Caco-2 (cell line): ENCODE measurements at regions not wholly inside any gene's neighbourhood (a gene's known extent, or its start where the extent isn't known, plus 50 kb on each side); places are given as distances from the start of the nearest gene placed in this dataset.

Experiments
- BruUV-seq: library from RNA; stranded (reverse); fragments of 400-500 nt; replicated peaks from 2 replicates; lab custom pipeline; 2021; lab: Mats Ljungman, UMichigan
- CTCF ChIA-PET: fragments of 300-600 bp; sonication (Branson Sonifier 250); formaldehyde crosslinking; loops from one replicate; lab custom pipeline; 2022; ENCODE audit warnings: antibody characterized with exemption; lab: Charles Lee
- POLR2A ChIA-PET: fragments of 300-600 bp; sonication (Branson Sonifier 250); formaldehyde crosslinking; loops from one replicate; lab custom pipeline; 2022; ENCODE audit warnings: antibody characterized with exemption; lab: Charles Lee
- DNase-seq, 2 experiments: peaks; one replicate each; pipeline versions ENCODE4 v3.0.0 to v3.0.0-alpha.2; 2020 to 2022
- H3K27me3 ChIP-seq: replicated peaks from 2 replicates; pipeline ENCODE4 v1.6.0; 2011; ENCODE audit warnings: low read length; ENCODE audit not compliant: control insufficient read depth, insufficient read depth
- H3K36me3 ChIP-seq: 2 replicates; pipeline ENCODE4 v1.5.1; 2011; ENCODE audit warnings: low read length; ENCODE audit not compliant: control insufficient read depth, insufficient read depth
- H3K4me1 ChIP-seq: fragments of 250-450 bp; sonication (Bioruptor Pico); 2 replicates; pipeline ENCODE4 v1.5.1; 2020; ENCODE audit warnings: mild to moderate bottlenecking
- H3K4me3 ChIP-seq: 2 replicates; pipeline ENCODE4 v1.5.1; 2011; ENCODE audit warnings: low read depth, mild to moderate bottlenecking, control low read depth, low read length
- H3K9me3 ChIP-seq: fragments of 250-450 bp; sonication (Bioruptor Pico); 2 replicates; pipeline ENCODE4 v1.5.1; 2020; ENCODE audit warnings: mild to moderate bottlenecking, moderate library complexity
- H3K27ac Mint-ChIP-seq: one replicate; pipeline ENCODE4 v1.8.0; 2022; ENCODE audit warnings: mixed read lengths; ENCODE audit not compliant: unreplicated experiment
- H3K27me3 Mint-ChIP-seq: one replicate; pipeline ENCODE4 v1.8.0; 2022; ENCODE audit warnings: mixed read lengths; ENCODE audit not compliant: insufficient read depth, unreplicated experiment
- H3K36me3 Mint-ChIP-seq: one replicate; pipeline ENCODE4 v1.8.0; 2022; ENCODE audit warnings: mild to moderate bottlenecking, mixed read lengths; ENCODE audit not compliant: insufficient read depth, unreplicated experiment
- H3K4me1 Mint-ChIP-seq: one replicate; pipeline ENCODE4 v1.8.0; 2022; ENCODE audit warnings: low read depth, mixed read lengths; ENCODE audit not compliant: unreplicated experiment
- H3K4me3 Mint-ChIP-seq: one replicate; pipeline ENCODE4 v1.8.0; 2022; ENCODE audit warnings: mild to moderate bottlenecking, moderate library complexity, mixed read lengths; ENCODE audit not compliant: unreplicated experiment
- H3K9me3 Mint-ChIP-seq: one replicate; pipeline ENCODE4 v1.8.0; 2022; ENCODE audit warnings: mixed read lengths; ENCODE audit not compliant: unreplicated experiment
- CTCF ChIP-seq, 2 experiments: fragments of 200-600 bp in 1 of 2; IDR thresholded peaks; 1 replicate in 1 of 2; 2 replicates in 1 of 2; pipeline versions ENCODE4 v1.5.1 to v1.8.0; 2011 to 2022; ENCODE audit warnings: antibody characterized with exemption in 1 of 2, control low read depth in 1 of 2, inconsistent platforms in 1 of 2, low read depth in 1 of 2, low read length in 1 of 2, mild to moderate bottlenecking in 1 of 2, moderate library complexity in 1 of 2; ENCODE audit not compliant: insufficient read depth in 1 of 2, severe bottlenecking in 1 of 2, unreplicated experiment in 1 of 2
- intact Hi-C: fragments of 100-400 bp; cut with micrococcal nuclease; formaldehyde crosslinking; loops from one replicate; pipeline ENCODE4 v1.10.0; 2022; ENCODE audit not compliant: unreplicated experiment

- H3K27me3 ChIP-seq = no peaks in the 10 kb centered on the region
- no TSS peak for BruUV-seq
- H3K4me1 ChIP-seq = no peaks in the 10 kb centered on the region
- ChIA-PET POLR2A (no interaction called here), CTCF (no interaction called here)
- TF ChIP-seq CTCF (IDR thresholded peaks at IDR 0.05; ENCODE audit: insufficient read depth in 1 of 2, low read depth in 1 of 2, low read length in 1 of 2, severe bottlenecking in 1 of 2, unreplicated experiment in 1 of 2) = no peak
- H3K27ac Mint-ChIP-seq = no peak overlapping the region
- no peaks in the 10 kb centered on the region for H3K36me3 Mint-ChIP-seq
- H3K27me3 Mint-ChIP-seq = no peaks in the 10 kb centered on the region
- H3K36me3 ChIP-seq = no peaks in the 10 kb centered on the region
- intact Hi-C loops = no loop called here
- H3K9me3 Mint-ChIP-seq = peaks cover 30% of the 10 kb centered on the region
- H3K4me1 Mint-ChIP-seq = no peaks in the 10 kb centered on the region
- peaks cover 13% of the 10 kb centered on the region for H3K9me3 ChIP-seq
- DNase-seq = no peak
- H3K4me3 ChIP-seq = no peak overlapping the region
- H3K4me3 Mint-ChIP-seq = no peak overlapping the region
These were observed 172.3 kb downstream of the TENT4A start for GRCh38 chr5:6885581-6885980.

- no TSS peak for BruUV-seq
- Mint-ChIP-seq H3K27ac (no peak overlapping the region), H3K27me3 (no peaks in the 10 kb centered on the region), H3K4me1 (no peaks in the 10 kb centered on the region), H3K36me3 (no peaks in the 10 kb centered on the region), H3K9me3 (peaks cover 35% of the 10 kb centered on the region), H3K4me3 (no peak overlapping the region)
- Histone ChIP-seq H3K36me3 (no peaks in the 10 kb centered on the region), H3K4me3 (no peak overlapping the region), H3K4me1 (no peaks in the 10 kb centered on the region), H3K9me3 (peaks cover 13% of the 10 kb centered on the region), H3K27me3 (no peaks in the 10 kb centered on the region)
- no peak for DNase-seq
- ChIA-PET POLR2A (no interaction called here), CTCF (no interaction called here)
- intact Hi-C loops = no loop called here
- no peak for TF ChIP-seq CTCF (IDR thresholded peaks at IDR 0.05; ENCODE audit: insufficient read depth in 1 of 2, low read depth in 1 of 2, low read length in 1 of 2, severe bottlenecking in 1 of 2, unreplicated experiment in 1 of 2)
These were observed 173.6 kb downstream of the TENT4A start for GRCh38 chr5:6886866-6887265.

GRCh38 chr5:6889030-6889429 is 175.8 kb downstream of the TENT4A start:
- no peaks in the 10 kb centered on the region for H3K27me3 ChIP-seq
- BruUV-seq = no TSS peak
- CTCF ChIA-PET = no interaction called here
- Mint-ChIP-seq H3K9me3 (peaks cover 44% of the 10 kb centered on the region), H3K4me1 (no peaks in the 10 kb centered on the region), H3K4me3 (no peak overlapping the region), H3K27ac (no peak overlapping the region), H3K36me3 (no peaks in the 10 kb centered on the region), H3K27me3 (no peaks in the 10 kb centered on the region)
- H3K4me1 ChIP-seq = no peaks in the 10 kb centered on the region
- intact Hi-C loops = no loop called here
- no peak overlapping the region for H3K4me3 ChIP-seq
- TF ChIP-seq CTCF (IDR thresholded peaks at IDR 0.05; ENCODE audit: insufficient read depth in 1 of 2, low read depth in 1 of 2, low read length in 1 of 2, severe bottlenecking in 1 of 2, unreplicated experiment in 1 of 2) = no peak
- H3K9me3 ChIP-seq = peaks cover 13% of the 10 kb centered on the region
- POLR2A ChIA-PET = no interaction called here
- H3K36me3 ChIP-seq = no peaks in the 10 kb centered on the region
- no peak for DNase-seq
